ENCODE measurements at regions not wholly inside any gene's neighbourhood (a gene's known extent, or its start where the extent isn't known, plus 50 kb on each side); places are given as distances from the start of the nearest gene placed in this dataset.

DNA sequence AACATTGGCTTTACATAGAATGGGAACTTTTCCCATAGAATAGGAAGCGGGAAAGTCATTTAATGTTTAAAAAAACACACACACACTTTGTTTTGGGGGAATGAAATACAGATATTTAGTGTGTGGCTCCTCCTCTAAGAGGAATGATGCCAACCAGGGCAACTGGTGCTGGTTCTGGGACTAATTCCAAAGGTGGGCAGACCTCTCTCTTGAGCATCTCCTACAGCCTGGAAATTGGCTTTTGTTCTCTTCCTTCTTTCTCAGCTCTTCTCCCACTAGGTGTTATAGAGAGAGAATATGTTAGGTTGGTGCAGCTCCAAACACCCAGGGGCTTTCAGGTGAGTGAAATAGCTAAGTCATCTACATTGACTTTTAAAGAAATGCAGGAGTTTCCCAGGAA is 190.1 kb downstream of the RAD51AP2 start:
- TF ChIP-seq, protein P1, sequence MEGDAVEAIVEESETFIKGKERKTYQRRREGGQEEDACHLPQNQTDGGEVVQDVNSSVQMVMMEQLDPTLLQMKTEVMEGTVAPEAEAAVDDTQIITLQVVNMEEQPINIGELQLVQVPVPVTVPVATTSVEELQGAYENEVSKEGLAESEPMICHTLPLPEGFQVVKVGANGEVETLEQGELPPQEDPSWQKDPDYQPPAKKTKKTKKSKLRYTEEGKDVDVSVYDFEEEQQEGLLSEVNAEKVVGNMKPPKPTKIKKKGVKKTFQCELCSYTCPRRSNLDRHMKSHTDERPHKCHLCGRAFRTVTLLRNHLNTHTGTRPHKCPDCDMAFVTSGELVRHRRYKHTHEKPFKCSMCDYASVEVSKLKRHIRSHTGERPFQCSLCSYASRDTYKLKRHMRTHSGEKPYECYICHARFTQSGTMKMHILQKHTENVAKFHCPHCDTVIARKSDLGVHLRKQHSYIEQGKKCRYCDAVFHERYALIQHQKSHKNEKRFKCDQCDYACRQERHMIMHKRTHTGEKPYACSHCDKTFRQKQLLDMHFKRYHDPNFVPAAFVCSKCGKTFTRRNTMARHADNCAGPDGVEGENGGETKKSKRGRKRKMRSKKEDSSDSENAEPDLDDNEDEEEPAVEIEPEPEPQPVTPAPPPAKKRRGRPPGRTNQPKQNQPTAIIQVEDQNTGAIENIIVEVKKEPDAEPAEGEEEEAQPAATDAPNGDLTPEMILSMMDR (IDR thresholded peaks at IDR 0.05): no peak
- DNase-seq: no peak
- Histone ChIP-seq H3K4me1 (ENCODE audit: control insufficient read depth, insufficient read depth, low read length) (no peaks in the 10 kb centered on the region), H3K27me3 (ENCODE audit: control insufficient read depth, insufficient read depth, low read length) (no peaks in the 10 kb centered on the region), H3K4me3 (ENCODE audit: low read length) (no peak overlapping the region), H3K27ac (ENCODE audit: low read length) (no peak overlapping the region), H3K36me3 (ENCODE audit: control insufficient read depth, insufficient read depth, low read length) (no peaks in the 10 kb centered on the region), H3K9me3 (ENCODE audit: control insufficient read depth, insufficient read depth, low read length) (no peaks in the 10 kb centered on the region)
- no peak overlapping the region for H3K4me3 Mint-ChIP-seq
- H3K27ac Mint-ChIP-seq: no peak overlapping the region
- no peaks in the 10 kb centered on the region for H3K4me1 Mint-ChIP-seq
- no peaks in the 10 kb centered on the region for H3K27me3 Mint-ChIP-seq (ENCODE audit: low read depth in 2 of 2)
- WGBS (ENCODE audit: insufficient coverage): no CpG with 5 or more reads among the region's 1 CpG
- intact Hi-C loops (cut with micrococcal nuclease): no loop called here
- no peaks in the 10 kb centered on the region for H3K36me3 Mint-ChIP-seq
- ATAC-seq: no peak
- H3K9me3 Mint-ChIP-seq: peaks cover 8 to 11% of the 10 kb centered on the region in 2 donors

- H3K27ac Mint-ChIP-seq: no peak overlapping the region
- H3K4me3 ChIP-seq (ENCODE audit: low read length): no peak overlapping the region
- 78% methylated on average over 4 of the region's 4 CpGs for WGBS (ENCODE audit: insufficient coverage)
- no peaks in the 10 kb centered on the region for H3K9me3 ChIP-seq (ENCODE audit: control insufficient read depth, insufficient read depth, low read length)
- H3K4me1 ChIP-seq (ENCODE audit: control insufficient read depth, insufficient read depth, low read length): no peaks in the 10 kb centered on the region
- H3K4me1 Mint-ChIP-seq: no peaks in the 10 kb centered on the region
- H3K36me3 Mint-ChIP-seq: no peaks in the 10 kb centered on the region
- no peaks in the 10 kb centered on the region for H3K36me3 ChIP-seq (ENCODE audit: control insufficient read depth, insufficient read depth, low read length)
- H3K27me3 Mint-ChIP-seq (ENCODE audit: low read depth in 2 of 2): no peaks in the 10 kb centered on the region
- H3K27me3 ChIP-seq (ENCODE audit: control insufficient read depth, insufficient read depth, low read length): no peaks in the 10 kb centered on the region
- peaks cover 8 to 9% of the 10 kb centered on the region in 2 donors for H3K9me3 Mint-ChIP-seq
- TF ChIP-seq, protein P1 (IDR thresholded peaks at IDR 0.05): no peak
- DNase-seq (no peak), ATAC-seq (no peak)
- H3K4me3 Mint-ChIP-seq: no peak overlapping the region
- intact Hi-C loops (cut with micrococcal nuclease): no loop called here
- H3K27ac ChIP-seq (ENCODE audit: low read length): no peak overlapping the region
Observed at GRCh38 chr2:17327649-17328048, 190.6 kb downstream of the RAD51AP2 start.

DNA sequence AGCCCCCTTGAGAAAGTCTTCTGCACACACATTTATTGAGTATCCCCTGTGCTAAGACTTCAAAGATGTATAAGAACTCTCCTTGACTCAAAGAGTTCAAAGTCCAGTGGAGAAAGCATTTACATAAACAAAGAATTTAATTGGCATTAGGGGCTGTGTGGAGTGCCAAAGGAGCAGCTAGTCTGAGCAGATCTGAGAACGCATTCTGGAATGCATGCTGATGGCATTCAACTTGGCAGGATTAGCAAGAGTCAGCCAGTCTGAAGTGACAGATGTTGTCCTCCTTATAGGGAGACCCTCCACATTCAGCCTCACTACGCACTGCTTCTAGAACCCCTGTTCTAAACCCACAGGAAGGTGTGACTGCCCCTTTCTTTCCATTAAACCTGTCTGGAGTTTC is 191.5 kb downstream of the RAD51AP2 start:
- intact Hi-C loops (cut with micrococcal nuclease): no loop called here

GRCh38 chr2:17323697-17324096 is 194.5 kb downstream of the RAD51AP2 start:
- intact Hi-C loops (cut with micrococcal nuclease): no loop called here
- Mint-ChIP-seq H3K4me3 (no peak overlapping the region), H3K27me3 (ENCODE audit: low read depth in 2 of 2) (no peaks in the 10 kb centered on the region), H3K36me3 (no peaks in the 10 kb centered on the region), H3K9me3 (peaks cover 8 to 9% of the 10 kb centered on the region in 2 donors), H3K4me1 (no peaks in the 10 kb centered on the region), H3K27ac (no peak overlapping the region)
- DNase-seq: no peak
- no peak overlapping the region for H3K27ac ChIP-seq (ENCODE audit: low read length)
- WGBS (ENCODE audit: insufficient coverage): 94% methylated on average over 4 of the region's 5 CpGs
- H3K9me3 ChIP-seq (ENCODE audit: control insufficient read depth, insufficient read depth, low read length): no peaks in the 10 kb centered on the region
- H3K27me3 ChIP-seq (ENCODE audit: control insufficient read depth, insufficient read depth, low read length): no peaks in the 10 kb centered on the region
- no peak for ATAC-seq
- no peaks in the 10 kb centered on the region for H3K4me1 ChIP-seq (ENCODE audit: control insufficient read depth, insufficient read depth, low read length)
- H3K36me3 ChIP-seq (ENCODE audit: control insufficient read depth, insufficient read depth, low read length): no peaks in the 10 kb centered on the region
- TF ChIP-seq, protein P1 (IDR thresholded peaks at IDR 0.05): no peak
- no peak overlapping the region for H3K4me3 ChIP-seq (ENCODE audit: low read length)

More for the DNA sequence above, 191.5 kb downstream of the RAD51AP2 start:
- no peak overlapping the region for H3K27ac Mint-ChIP-seq
- H3K9me3 Mint-ChIP-seq: peaks cover 8 to 9% of the 10 kb centered on the region in 2 donors
- no peak overlapping the region for H3K27ac ChIP-seq (ENCODE audit: low read length)
- H3K27me3 Mint-ChIP-seq (ENCODE audit: low read depth in 2 of 2): no peaks in the 10 kb centered on the region
- ATAC-seq (no peak), DNase-seq (no peak)
- TF ChIP-seq, protein P1 (IDR thresholded peaks at IDR 0.05): no peak
- H3K4me3 Mint-ChIP-seq: no peak overlapping the region
- WGBS (ENCODE audit: insufficient coverage): 96% methylated on average over 2 of the region's 2 CpGs
- no peaks in the 10 kb centered on the region for H3K36me3 ChIP-seq (ENCODE audit: control insufficient read depth, insufficient read depth, low read length)
- H3K4me1 Mint-ChIP-seq: no peaks in the 10 kb centered on the region
- no peaks in the 10 kb centered on the region for H3K4me1 ChIP-seq (ENCODE audit: control insufficient read depth, insufficient read depth, low read length)
- no peaks in the 10 kb centered on the region for H3K9me3 ChIP-seq (ENCODE audit: control insufficient read depth, insufficient read depth, low read length)
- no peak overlapping the region for H3K4me3 ChIP-seq (ENCODE audit: low read length)
- H3K27me3 ChIP-seq (ENCODE audit: control insufficient read depth, insufficient read depth, low read length): no peaks in the 10 kb centered on the region
- H3K36me3 Mint-ChIP-seq: no peaks in the 10 kb centered on the region
